ENCODE measurements at regions not wholly inside any gene's neighbourhood (a gene's known extent, or its start where the extent isn't known, plus 50 kb on each side); places are given as distances from the start of the nearest gene placed in this dataset.

GRCh38 chr16:16879567-16880251 lies 500.8 kb downstream of the NPIPA7 start:
- TF ChIP-seq, protein P1, sequence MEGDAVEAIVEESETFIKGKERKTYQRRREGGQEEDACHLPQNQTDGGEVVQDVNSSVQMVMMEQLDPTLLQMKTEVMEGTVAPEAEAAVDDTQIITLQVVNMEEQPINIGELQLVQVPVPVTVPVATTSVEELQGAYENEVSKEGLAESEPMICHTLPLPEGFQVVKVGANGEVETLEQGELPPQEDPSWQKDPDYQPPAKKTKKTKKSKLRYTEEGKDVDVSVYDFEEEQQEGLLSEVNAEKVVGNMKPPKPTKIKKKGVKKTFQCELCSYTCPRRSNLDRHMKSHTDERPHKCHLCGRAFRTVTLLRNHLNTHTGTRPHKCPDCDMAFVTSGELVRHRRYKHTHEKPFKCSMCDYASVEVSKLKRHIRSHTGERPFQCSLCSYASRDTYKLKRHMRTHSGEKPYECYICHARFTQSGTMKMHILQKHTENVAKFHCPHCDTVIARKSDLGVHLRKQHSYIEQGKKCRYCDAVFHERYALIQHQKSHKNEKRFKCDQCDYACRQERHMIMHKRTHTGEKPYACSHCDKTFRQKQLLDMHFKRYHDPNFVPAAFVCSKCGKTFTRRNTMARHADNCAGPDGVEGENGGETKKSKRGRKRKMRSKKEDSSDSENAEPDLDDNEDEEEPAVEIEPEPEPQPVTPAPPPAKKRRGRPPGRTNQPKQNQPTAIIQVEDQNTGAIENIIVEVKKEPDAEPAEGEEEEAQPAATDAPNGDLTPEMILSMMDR (conservative IDR thresholded peaks at IDR 0.05; ENCODE audit: low read depth, low read length) = no peak
- TF ChIP-seq EZH2phosphoT487 (IDR thresholded peaks at IDR 0.05; ENCODE audit: borderline replicate concordance, low read length) = no peak
